ENCODE measurements at regions not wholly inside any gene's neighbourhood (a gene's known extent, or its start where the extent isn't known, plus 50 kb on each side); places are given as distances from the start of the nearest gene placed in this dataset.

DNA sequence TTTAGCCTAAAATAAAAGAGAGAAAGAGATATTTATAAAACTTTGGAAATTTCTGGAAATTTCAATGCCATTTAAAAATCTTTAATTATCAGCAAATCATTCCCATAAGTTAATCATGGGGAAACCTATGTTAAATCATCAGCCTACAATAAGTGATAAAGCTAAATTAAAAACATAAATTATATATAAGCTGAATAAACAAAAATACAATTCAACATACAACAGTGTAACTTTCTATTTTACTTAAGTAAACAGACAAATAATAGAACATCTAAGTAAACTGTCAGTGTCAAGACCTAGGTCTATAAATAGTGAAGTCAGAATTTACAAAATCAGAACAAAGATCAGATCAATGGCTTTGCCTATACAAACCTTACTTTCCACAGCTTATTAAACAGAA is 57.5 kb downstream of the EPRS1 start:
- TF ChIP-seq, protein P1, sequence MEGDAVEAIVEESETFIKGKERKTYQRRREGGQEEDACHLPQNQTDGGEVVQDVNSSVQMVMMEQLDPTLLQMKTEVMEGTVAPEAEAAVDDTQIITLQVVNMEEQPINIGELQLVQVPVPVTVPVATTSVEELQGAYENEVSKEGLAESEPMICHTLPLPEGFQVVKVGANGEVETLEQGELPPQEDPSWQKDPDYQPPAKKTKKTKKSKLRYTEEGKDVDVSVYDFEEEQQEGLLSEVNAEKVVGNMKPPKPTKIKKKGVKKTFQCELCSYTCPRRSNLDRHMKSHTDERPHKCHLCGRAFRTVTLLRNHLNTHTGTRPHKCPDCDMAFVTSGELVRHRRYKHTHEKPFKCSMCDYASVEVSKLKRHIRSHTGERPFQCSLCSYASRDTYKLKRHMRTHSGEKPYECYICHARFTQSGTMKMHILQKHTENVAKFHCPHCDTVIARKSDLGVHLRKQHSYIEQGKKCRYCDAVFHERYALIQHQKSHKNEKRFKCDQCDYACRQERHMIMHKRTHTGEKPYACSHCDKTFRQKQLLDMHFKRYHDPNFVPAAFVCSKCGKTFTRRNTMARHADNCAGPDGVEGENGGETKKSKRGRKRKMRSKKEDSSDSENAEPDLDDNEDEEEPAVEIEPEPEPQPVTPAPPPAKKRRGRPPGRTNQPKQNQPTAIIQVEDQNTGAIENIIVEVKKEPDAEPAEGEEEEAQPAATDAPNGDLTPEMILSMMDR (IDR thresholded peaks at IDR 0.05 in 2 of 3, conservative IDR thresholded peaks at IDR 0.05 in 1 of 3; ENCODE audit: control insufficient read depth in 2 of 3, extremely low read depth in 1 of 3, insufficient read depth in 1 of 3, low read depth in 3 of 3, low read length in 3 of 3), result no peak
- TF ChIP-seq TAF1 (IDR thresholded peaks at IDR 0.05; ENCODE audit: borderline replicate concordance, low read depth, low read length) (no peak), NFYB (IDR thresholded peaks at IDR 0.05; ENCODE audit: insufficient read depth, low read depth, low read length) (no peak), POLR2A (IDR thresholded peaks at IDR 0.05; ENCODE audit: low read depth, low read length) (no peak), TCF7 (IDR thresholded peaks at IDR 0.05; ENCODE audit: borderline replicate concordance) (no peak)

All from GM12878 (cell line).